Small intestine (tissue), 7 donors: ENCODE measurements at regions not wholly inside any gene's neighbourhood (a gene's known extent, or its start where the extent isn't known, plus 50 kb on each side); places are given as distances from the start of the nearest gene placed in this dataset.

Experiments used
- DNase-seq, 2 donors: peaks; one replicate each; pipeline versions ENCODE4 v3.0.0 to v3.0.0-alpha.2; 2013
- FAIRE-seq: peaks from 2 replicates; lab custom pipeline; 2012; peaks lifted over from hg19 to GRCh38; lab: Jason Lieb, UNC
- H3K27ac ChIP-seq, 3 donors: one replicate each; pipeline ENCODE4 v1.5.1; 2013; ENCODE audit warnings: low read length in 2 of 3, mild to moderate bottlenecking in 2 of 3, control low read depth in 1 of 3, inconsistent platforms in 1 of 3, low read depth in 1 of 3, moderate library complexity in 1 of 3
- H3K27me3 ChIP-seq, 3 donors: one replicate each; pipeline ENCODE4 v1.6.1; 2013; ENCODE audit warnings: low read length in 3 of 3, inconsistent platforms in 1 of 3; ENCODE audit not compliant: control insufficient read depth in 3 of 3, insufficient read depth in 3 of 3
- H3K36me3 ChIP-seq, 3 donors: one replicate each; pipeline ENCODE4 v1.6.1; 2013; ENCODE audit warnings: low read length in 3 of 3, inconsistent platforms in 1 of 3, low read depth in 1 of 3, mild to moderate bottlenecking in 1 of 3, moderate library complexity in 1 of 3; ENCODE audit not compliant: control insufficient read depth in 3 of 3, insufficient read depth in 2 of 3
- H3K4me1 ChIP-seq, 3 donors: one replicate each; pipeline ENCODE4 v1.6.1; 2013; ENCODE audit warnings: low read length in 2 of 3, inconsistent platforms in 1 of 3, low read depth in 1 of 3, mild to moderate bottlenecking in 1 of 3, moderate library complexity in 1 of 3; ENCODE audit not compliant: control insufficient read depth in 3 of 3, insufficient read depth in 2 of 3
- H3K4me3 ChIP-seq, 3 donors: one replicate each; pipeline ENCODE4 v1.5.1; 2013; ENCODE audit warnings: low read length in 3 of 3, control low read depth in 1 of 3, inconsistent platforms in 1 of 3, low read depth in 1 of 3, mild to moderate bottlenecking in 1 of 3, moderate library complexity in 1 of 3
- H3K9me3 ChIP-seq, 2 donors: one replicate each; pipeline ENCODE4 v1.6.1; 2013; ENCODE audit warnings: low read depth in 1 of 2, low read length in 1 of 2; ENCODE audit not compliant: control insufficient read depth in 2 of 2, insufficient read depth in 1 of 2
- WGBS, 3 donors: extraction: QIAGEN DNeasy Blood & Tissue Kit; methylation state at CpG; one replicate each; pipeline ENCODE4 v1.1.7; 2013; 5-methylcytosine and 5-hydroxymethylcytosine counted together
- donor health status: healthy with polysubstance abuse.
- donor health status: control.
- donor health status: control.
- donor health status: Bipolar disorder and iron deficiency.
- donor health status: healthy.

DNA sequence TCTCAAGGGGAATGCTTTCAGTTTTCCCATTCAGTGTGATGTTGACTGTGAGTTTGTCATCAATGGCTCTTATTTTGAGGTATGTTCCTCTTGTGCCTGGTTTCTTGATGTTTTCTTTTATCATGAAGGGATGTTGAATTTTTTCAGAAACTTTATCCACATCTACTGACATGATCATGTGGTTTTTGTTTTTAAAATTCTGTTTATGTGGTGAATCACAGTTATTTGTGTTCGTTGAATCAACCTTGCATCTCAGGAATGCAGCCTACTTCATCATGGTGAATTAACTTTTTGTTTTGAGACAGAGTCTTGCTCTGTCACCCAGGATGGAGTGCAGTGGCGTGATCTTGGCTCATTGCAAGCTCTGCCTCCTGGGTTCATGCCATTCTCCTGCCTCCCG is 263.1 kb upstream of the KLF3 start:
- Histone ChIP-seq H3K27me3 (no peaks in the 10 kb centered on the region), H3K9me3 (no peaks in the 10 kb centered on the region), H3K27ac (no peak overlapping the region), H3K4me1 (peaks cover 0 to 4% (median 0%) of the 10 kb centered on the region in 3 donors), H3K4me3 (no peak overlapping the region), H3K36me3 (no peaks in the 10 kb centered on the region)
- WGBS, 3 donors: 86 to 97% (median 92%) methylated on average over 3 of the region's 3 CpGs
- DNase-seq: no peak
- FAIRE-seq: no peak

DNA sequence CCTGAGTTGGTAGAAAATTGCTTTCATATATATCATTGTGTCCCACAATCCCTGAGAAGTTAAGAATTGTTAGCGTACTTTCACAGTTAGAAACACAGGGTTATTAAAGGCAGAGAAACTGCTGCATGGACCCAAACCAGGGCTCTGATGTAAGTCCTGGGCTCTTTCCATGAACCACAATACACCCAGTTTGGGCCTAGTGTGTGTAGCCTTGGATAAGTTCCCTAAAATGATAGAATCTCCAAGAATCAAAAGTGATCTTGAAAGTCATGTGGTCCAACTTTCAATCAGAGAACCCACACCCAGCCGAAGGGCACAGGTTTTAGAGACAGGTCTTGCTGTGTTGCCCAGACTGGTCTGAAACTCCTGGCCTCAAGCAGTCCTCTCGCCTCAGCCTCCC is 257.8 kb upstream of the KLF3 start:
- Histone ChIP-seq H3K36me3 (no peaks in the 10 kb centered on the region), H3K4me3 (no peak overlapping the region), H3K27me3 (no peaks in the 10 kb centered on the region), H3K9me3 (no peaks in the 10 kb centered on the region), H3K4me1 (peaks cover 0 to 10% (median 0%) of the 10 kb centered on the region in 3 donors), H3K27ac (no peak overlapping the region)
- 89 to 93% (median 91%) methylated on average over 3 of the region's 3 CpGs for WGBS, 3 donors
- DNase-seq (no peak), FAIRE-seq (no peak)

DNA sequence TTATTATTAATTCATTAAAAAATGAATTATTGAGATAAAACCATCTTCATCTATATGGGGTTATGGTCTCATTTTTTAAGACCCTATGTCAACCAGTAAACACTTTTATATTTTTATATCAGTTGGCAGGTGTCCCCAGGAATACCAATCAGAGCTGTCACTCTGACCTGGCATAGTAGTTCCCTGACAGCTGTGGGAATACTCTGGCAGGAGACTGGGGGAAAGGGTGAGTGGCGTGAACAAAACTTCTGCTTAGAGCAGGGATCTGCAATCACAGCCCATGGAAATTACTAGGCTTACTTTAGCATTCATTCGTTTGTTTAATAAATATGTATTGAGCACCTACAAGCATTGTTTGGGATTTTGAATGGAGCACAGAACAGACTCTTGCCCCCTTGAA is 254.1 kb upstream of the KLF3 start:
- DNase-seq (no peak), FAIRE-seq (no peak)
- Histone ChIP-seq H3K27ac (no peak overlapping the region), H3K4me3 (no peak overlapping the region), H3K9me3 (no peaks in the 10 kb centered on the region), H3K4me1 (peaks cover 4 to 38% (median 5%) of the 10 kb centered on the region in 3 donors), H3K27me3 (no peaks in the 10 kb centered on the region), H3K36me3 (no peaks in the 10 kb centered on the region)
- 84 to 94% (median 86%) methylated on average over 2 of the region's 2 CpGs for WGBS, 3 donors

DNA sequence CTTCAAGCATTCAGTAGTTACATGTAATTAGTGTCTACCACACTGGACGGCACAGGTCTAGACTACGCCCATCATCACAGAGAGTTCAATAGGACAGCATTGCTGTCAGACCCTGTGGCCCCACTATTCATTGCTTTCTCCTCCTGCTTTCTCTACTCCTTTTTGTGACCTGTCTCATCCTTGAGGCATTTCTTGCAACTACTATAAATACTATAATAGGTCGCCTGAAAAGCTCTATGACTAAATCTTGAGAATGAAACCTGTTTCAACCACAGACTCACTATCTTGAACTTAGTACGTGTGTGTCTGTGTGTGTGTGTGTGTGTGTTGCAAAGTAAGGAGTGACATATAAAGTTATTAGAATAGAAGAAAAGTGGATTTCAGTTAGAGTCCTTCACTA is 252.9 kb upstream of the KLF3 start:
- 19 to 60% (median 36%) methylated on average over 4 of the region's 4 CpGs for WGBS, 3 donors
- Histone ChIP-seq H3K4me3 (no peak overlapping the region), H3K36me3 (no peaks in the 10 kb centered on the region), H3K27ac (peak overlapping the region in 1 of 3 donors; percentile 71), H3K9me3 (no peaks in the 10 kb centered on the region), H3K4me1 (peaks cover 4 to 43% (median 6%) of the 10 kb centered on the region in 3 donors), H3K27me3 (no peaks in the 10 kb centered on the region)
- DNase-seq: peak; percentile 59 to 83
- FAIRE-seq: no peak

DNA sequence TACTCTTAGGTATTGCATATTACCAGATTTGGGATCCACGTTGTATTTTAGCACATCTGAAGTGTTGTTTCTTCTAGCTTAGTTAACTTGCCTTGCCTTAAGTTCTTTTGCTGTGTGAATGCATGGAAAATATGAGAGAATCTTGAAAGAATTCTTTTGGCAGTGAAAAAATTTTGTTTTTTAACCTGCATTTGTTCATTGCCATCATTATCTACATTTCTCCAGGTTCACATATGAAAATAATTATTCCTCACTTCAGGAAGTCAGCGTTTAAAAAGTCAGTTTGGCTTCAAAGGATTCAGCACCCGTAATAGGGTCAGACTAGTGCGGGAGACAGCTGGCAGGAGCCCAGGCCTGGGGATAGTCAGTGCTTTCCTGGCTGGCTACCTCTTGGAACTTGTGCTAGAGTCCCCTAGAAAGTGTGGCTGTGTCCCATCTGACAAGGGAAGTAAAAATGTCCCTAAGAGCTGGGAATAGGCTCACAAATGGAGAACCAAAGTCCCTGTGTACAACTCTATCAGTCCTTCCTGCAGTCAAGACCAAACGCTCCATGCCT is 251.9 kb upstream of the KLF3 start:
- DNase-seq: peak in 1 of 2 donors; percentile 27

DNA sequence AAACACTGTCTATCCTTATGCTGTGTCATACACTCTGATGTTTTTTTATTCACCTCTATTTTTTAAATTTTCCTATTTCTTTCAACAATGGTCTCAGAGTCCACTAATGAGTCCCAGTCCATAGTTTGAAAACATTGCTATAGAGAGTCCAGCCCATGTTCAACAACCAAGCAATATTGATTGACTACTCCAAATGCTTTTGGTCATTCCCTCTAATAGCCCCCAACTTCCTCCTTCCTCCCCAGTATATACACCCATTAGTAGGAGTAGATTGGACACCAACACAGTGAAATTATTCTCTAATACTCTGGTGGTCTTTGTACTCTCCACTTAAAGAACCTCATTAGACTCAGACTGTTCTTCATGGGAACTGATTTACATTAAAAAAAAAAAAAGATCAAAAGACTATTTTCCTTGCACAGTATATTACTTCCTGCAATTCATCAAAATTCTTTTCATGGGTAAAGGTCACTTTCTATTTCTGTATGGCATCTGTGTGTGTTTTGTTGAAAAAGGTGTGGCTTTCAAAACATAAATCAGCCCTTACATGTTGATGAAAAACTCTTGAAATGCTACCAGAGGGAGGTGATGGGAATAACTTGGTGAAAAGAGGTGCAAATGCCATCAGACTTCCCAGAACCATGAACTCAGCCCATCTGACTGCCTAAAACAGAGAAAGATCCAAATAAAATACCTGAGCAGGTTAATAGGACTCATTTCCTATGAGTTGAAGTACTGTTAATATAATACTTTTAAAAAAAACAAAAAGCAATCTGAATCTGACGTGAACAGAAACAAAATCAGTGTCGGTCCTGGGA is 250.3 kb upstream of the KLF3 start:
- no peak for FAIRE-seq
- no peaks in the 10 kb centered on the region for H3K36me3 ChIP-seq
- H3K27ac ChIP-seq: peak overlapping the region; percentile 60 to 79 (median 61)
- peaks cover 4 to 47% (median 8%) of the 10 kb centered on the region in 3 donors for H3K4me1 ChIP-seq
- no peaks in the 10 kb centered on the region for H3K27me3 ChIP-seq
- 11 to 45% (median 39%) methylated on average over 2 of the region's 2 CpGs for WGBS, 3 donors
- no peaks in the 10 kb centered on the region for H3K9me3 ChIP-seq
- DNase-seq: peak; percentile 77 to 80
- H3K4me3 ChIP-seq: no peak overlapping the region

More for the DNA sequence above, 251.9 kb upstream of the KLF3 start:
- Histone ChIP-seq H3K27me3 (no peaks in the 10 kb centered on the region), H3K36me3 (no peaks in the 10 kb centered on the region), H3K27ac (peak overlapping the region in 1 of 3 donors; percentile 64), H3K4me1 (peaks cover 4 to 47% (median 8%) of the 10 kb centered on the region in 3 donors), H3K9me3 (no peaks in the 10 kb centered on the region), H3K4me3 (no peak overlapping the region)
- 19 to 55% (median 36%) methylated on average over 5 of the region's 5 CpGs for WGBS, 3 donors
- FAIRE-seq: no peak

DNA sequence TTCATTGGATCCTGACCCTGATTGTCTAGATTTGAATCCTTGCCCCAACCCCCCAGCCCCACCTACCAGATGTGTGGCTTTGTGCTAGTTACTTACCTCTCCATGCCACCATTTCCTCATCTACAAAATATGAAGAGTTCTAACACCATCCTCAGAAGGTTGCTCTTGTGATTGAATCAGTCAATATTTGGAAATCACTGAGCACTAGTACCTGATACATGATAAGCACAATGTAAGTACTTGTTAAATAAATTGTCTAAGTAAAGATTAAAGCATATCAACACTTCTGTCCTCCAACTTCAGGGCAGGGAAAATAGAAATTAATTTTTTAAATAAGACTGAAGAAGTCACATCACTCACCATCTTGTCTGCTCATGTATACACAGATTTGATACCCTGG is 249.6 kb upstream of the KLF3 start:
- Histone ChIP-seq H3K9me3 (no peaks in the 10 kb centered on the region), H3K36me3 (no peaks in the 10 kb centered on the region), H3K27me3 (no peaks in the 10 kb centered on the region), H3K4me1 (peaks cover 4 to 47% (median 8%) of the 10 kb centered on the region in 3 donors), H3K4me3 (no peak overlapping the region), H3K27ac (peak overlapping the region in 2 of 3 donors; percentile 61 to 79)
- DNase-seq (no peak), FAIRE-seq (no peak)

DNA sequence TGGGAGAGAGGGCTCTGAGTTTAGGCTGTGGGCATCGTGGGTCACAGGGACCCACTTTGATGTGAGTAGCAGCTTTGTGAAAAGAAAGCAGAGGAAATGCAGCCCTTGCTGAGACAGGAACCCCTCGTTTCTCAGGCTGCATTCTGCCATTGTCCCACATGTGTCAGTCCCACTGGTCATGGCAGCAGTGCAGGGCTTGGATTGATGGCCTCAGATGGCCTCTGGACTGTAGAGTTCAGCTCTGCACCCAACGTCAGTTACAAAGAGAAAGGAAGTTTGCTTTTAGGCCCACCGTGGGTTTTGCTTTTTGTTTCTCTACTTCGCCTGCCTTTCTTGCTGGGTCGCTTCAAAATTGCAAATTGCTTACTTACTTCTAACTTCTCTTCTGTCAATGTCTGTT is 248.3 kb upstream of the KLF3 start:
- no peak for FAIRE-seq

More for the DNA sequence above, 248.3 kb upstream of the KLF3 start:
- Histone ChIP-seq H3K4me1 (peaks cover 4 to 43% (median 8%) of the 10 kb centered on the region in 3 donors), H3K4me3 (no peak overlapping the region), H3K27ac (no peak overlapping the region), H3K9me3 (peaks cover 0 to 9% of the 10 kb centered on the region in 2 donors), H3K27me3 (no peaks in the 10 kb centered on the region), H3K36me3 (no peaks in the 10 kb centered on the region)
- DNase-seq: no peak
- 56 to 64% (median 62%) methylated on average over 6 of the region's 6 CpGs for WGBS, 3 donors
